LoVo (cell line): ENCODE measurements at regions not wholly inside any gene's neighbourhood (a gene's known extent, or its start where the extent isn't known, plus 50 kb on each side); places are given as distances from the start of the nearest gene placed in this dataset.
"Not testable (repeated sequence)": the region's sequence is repeated elsewhere in the genome, so short reads cannot be mapped to it uniquely, and the experiment has no call there.

Experiments
- DNase-seq: peaks from one replicate; pipeline ENCODE4 v3.0.0-alpha.2; 2016; ENCODE audit warnings: low spot score

- no peak for DNase-seq
Measured at GRCh38 chr2:146584316-146584715, 1260.5 kb upstream of the ACVR2A start.

DNA sequence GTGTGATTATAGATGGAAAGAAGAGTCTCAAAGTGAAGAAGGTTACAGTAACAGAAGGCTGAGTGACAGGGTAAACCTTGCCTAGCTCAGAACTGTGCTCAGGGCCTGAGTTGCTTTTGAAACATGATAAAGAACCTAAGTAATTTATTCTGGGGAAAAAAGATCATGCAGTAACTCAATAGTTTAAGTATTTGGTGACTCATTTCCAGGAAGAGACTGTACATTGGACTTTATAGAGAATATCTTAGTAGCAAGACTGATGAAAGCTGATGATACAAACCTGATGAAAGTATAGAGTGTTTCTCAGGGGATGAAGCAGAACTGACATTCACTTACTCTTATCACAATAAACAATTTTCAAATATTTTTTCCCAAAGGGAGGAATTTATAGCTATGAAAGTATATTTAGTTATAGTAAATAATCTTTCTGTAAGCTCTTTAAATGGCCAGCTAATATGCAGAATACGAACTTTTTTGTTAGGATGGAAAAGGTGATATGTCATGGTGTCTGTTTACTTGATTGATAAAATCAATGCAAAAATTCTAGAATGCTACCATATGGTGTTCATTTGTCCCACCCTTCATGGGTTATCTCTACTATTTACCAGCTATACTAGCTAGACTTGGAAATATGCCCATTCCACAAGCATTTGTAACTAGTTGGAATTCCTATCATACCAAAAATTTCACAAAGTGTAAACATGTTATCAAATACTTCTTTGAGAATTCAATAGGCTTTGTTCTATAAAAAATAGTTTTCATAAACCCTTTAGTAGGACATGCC is 1265.5 kb upstream of the ACVR2A start:
- DNase-seq, result no peak

DNA sequence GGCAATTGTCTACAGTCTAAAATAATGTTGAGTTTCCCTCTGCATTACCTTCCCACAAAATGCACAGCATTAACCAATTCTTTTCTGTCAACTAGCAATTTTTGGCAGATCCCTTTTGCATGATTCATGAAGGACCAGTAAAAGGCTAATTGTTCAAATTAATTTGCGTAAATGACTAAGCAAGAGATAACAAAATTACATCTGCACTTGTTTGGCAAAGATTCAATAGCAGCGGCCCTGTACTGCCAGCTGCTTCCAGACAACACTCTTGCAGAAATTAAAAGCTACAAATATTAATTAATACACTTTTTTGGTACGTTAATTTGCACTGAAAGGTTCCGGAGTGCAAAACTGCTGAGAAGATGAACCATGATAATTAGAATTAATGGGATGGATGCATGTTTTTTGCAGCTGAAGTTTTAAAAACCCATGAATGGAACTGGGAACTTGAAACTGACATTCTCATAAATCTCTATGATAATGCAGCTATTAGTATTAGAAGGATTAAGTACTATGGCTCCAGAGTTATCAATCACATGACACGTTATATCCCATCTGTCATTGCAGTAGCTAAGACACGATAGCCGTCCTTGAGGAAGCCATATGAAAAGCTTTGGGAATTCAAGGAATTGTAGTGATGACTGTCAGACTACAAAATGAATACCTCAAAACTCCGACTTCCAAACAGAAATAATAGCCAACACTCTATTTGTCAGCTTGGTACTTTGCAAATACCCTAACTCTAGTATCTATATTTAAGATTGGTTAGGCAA is 1268.3 kb upstream of the ACVR2A start:
- DNase-seq, result no peak

- DNase-seq, result no peak
Measured at GRCh38 chr2:146572598-146572997, 1272.2 kb upstream of the ACVR2A start.

DNA sequence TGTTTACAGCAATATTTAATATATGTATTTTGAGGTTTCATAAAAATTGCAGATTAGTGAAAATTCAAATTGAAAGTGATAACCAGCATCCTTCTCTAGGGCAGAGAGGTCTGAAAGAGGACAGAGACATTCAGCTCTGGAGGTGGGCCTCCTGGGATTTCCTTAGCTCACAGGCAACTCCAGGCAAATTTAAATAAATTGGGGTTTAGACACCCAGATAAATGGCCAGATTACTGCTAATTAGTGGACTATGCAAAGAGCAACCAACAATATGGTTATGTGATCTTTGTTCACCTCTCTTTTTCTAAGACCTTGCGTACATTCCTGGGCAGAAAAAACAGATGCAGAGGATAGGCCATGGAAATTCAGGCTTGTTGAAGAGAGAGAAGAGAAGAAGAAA is 1282.8 kb upstream of the ACVR2A start:
- no peak for DNase-seq

DNA sequence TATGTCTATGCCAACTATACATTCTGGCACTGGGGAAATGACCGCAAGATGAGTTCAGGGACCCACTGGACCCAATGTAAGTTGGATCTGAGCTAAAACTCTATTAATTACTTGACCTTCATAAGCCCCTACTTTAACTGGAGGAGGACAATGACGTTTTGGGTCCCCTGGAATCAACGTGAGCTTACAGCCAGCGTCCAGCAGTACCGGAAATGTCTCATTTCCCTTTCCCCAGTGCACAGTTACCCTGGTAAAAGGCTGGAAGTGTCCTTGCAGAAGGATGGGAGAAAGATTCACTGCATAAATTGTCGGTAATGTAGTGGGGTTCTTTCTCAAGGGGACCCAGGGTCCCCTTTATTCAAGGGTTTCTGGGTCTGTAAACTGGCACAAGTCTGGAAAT is 1297.6 kb upstream of the ACVR2A start:
- DNase-seq, result no peak

DNA sequence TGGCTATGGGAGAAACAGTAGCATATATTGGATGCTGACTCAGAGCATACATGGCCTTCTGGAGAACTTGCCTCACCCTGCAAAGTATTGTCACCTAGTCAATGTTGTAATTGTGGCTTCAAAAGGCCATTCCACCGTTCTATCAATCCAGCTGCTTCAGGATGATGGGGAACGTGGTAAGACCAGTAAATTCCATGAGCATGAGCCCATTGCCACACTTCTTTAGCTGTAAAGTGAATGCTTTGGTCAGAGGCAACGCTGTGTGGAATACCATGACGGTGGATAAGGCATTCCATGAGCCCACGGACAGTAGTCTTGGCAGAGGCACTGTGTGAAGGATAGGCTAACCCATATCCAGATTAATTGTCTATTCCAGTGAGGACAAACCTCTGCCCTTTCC is 1300.1 kb upstream of the ACVR2A start:
- no peak for DNase-seq

- no peak for DNase-seq
Measured at GRCh38 chr2:146541896-146542295, 1302.9 kb upstream of the ACVR2A start.

GRCh38 chr2:146540271-146540932 is 1304.4 kb upstream of the ACVR2A start:
- DNase-seq, result no peak

DNA sequence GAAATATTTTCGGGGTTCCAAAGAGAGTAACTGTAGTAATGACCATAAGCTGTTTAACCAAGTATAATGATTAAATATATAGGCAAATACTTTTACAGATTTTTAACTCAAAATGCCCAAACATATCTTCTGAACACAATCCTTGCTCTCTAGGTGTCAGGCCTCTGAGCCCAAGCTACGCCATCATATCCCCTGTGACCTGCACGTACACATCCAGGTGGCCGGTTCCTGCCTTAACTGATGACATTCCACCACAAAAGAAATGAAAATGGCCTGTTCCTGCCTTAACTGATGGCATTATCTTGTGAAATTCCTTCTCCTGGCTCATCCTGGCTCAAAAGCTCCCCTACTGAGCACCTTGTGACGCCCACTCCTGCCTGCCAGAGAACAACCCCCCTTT is 1305.1 kb upstream of the ACVR2A start:
- not testable (repeated sequence) for DNase-seq

DNA sequence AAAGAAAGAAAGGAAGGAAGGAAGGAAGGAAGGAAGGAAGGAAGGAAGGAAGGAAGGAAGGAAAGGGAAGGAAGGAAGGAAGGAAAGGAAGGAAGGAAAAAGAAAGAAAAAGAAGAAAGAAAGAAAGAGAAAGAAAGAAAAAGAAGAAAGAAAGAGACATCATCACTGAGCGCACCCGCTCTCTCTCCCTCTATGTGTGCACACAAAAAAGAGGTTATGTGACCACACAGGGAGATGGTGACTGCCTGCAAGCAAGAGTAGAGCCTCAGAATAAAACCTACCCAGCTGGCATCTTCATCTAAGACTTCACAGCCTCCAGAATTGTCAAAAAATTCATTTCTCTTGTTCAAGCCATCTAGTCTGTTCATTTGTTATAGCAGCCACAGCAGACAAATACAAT is 1307.4 kb upstream of the ACVR2A start:
- DNase-seq, result no peak

DNA sequence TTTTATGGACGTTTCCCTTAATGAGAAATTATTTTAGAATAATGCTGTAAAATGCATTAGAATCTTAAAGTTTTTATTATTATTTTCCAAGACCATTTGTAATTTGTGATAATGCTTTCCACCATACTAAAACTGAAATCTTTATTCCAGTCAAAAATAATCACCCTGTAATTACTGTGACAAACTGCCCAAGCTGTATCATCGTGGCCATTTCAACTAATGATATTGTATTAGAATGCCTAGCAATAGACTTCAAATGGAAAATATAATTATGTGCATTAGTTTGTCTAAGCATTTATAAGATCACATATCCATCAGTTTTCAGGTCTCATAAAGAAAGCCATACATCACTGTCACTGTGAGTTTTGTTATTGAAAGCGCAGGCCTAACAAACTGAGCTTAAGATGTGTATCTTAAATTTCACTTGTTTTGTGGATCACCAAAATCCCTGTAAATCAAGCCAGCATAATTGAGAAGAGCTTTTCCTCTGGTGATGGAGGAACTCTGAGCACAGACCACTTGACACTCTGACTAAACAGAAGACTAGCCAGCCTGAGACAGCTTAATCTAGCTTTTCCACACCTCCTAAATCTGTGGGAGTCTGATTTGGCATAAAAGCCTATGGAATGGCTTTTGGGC is 1312.2 kb upstream of the ACVR2A start:
- no peak for DNase-seq

DNA sequence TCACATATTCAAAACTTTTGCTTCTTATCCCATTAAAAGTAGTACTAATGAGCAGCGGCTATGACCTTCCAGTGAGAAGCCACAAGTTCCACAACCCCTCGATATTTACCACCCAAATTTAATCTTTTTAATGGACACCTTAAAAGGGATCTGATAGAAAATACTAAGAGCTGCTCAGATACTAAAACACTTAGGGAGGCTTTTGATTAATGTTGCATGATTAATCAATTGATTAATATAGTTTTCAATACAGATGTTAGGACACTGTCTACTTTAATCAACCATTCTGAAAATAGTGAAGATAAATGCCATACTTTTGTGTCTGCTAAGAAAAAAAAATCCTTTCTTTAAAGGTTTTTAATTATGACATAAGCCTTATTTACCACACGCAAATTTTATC is 1312.8 kb upstream of the ACVR2A start:
- DNase-seq, result no peak

- DNase-seq, result no peak
Measured at GRCh38 chr2:146530886-146531285, 1313.9 kb upstream of the ACVR2A start.

GRCh38 chr2:146527166-146527565 is 1317.7 kb upstream of the ACVR2A start:
- DNase-seq, result no peak

- peak; percentile 4 for DNase-seq
Measured at GRCh38 chr2:146523196-146523595, 1321.6 kb upstream of the ACVR2A start.

GRCh38 chr2:146506851-146507250 is 1338.0 kb upstream of the ACVR2A start:
- no peak for DNase-seq

GRCh38 chr2:146503366-146503765 is 1341.5 kb upstream of the ACVR2A start:
- DNase-seq, result no peak

GRCh38 chr2:146496248-146496647 is 1348.6 kb upstream of the ACVR2A start:
- DNase-seq, result no peak

DNA sequence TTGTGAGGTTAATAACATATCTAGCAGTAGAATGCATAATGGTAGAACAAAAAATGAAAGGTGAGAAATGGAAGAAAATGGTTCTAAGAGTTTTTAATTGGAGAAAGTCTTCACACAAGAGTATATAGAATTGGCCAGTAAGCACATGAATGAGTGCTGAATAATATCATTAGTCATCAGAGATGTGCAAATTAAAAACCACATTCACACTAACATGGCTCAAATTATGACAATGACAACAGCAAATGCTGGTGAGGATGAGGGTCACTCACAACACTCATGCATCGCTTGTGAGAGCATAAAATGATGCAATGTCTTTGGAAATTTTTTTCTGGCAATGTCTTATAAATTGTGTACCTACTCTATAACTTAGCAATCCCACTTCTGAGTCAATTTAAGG is 1355.4 kb upstream of the ACVR2A start:
- DNase-seq, result no peak

- DNase-seq, result no peak
Measured at GRCh38 chr2:146481629-146482028, 1363.2 kb upstream of the ACVR2A start.

GRCh38 chr2:146477383-146477782 is 1367.4 kb upstream of the ACVR2A start:
- DNase-seq, result no peak

GRCh38 chr2:146468578-146468977 is 1376.3 kb upstream of the ACVR2A start:
- no peak for DNase-seq
